HepG2 (cell line): ENCODE measurements at regions not wholly inside any gene's neighbourhood (a gene's known extent, or its start where the extent isn't known, plus 50 kb on each side); places are given as distances from the start of the nearest gene placed in this dataset.

ENCODE experiments used
- CEBPB ChIP-seq: IDR thresholded peaks from 2 replicates; pipeline ENCODE4 v1.6.1; 2011; ENCODE audit warnings: low read depth, low read length, improper control_type of control experiment, borderline replicate concordance
- EP300 ChIP-seq, 3 experiments: sonication (generic) in 1 of 3; formaldehyde crosslinking in 1 of 3; IDR thresholded peaks; 2 replicates each; pipeline versions ENCODE4 v1.5.1 to v1.6.1; 2011 to 2020; ENCODE audit warnings: low read depth in 2 of 3, low read length in 2 of 3, borderline replicate concordance in 1 of 3, improper control_type of control experiment in 1 of 3, mild to moderate bottlenecking in 1 of 3, missing genetic modification reagents in 1 of 3, moderate library complexity in 1 of 3
- JUNB ChIP-seq: sonication (generic); formaldehyde crosslinking; IDR thresholded peaks from 2 replicates; pipeline ENCODE4 v1.8.0; 2022; ENCODE audit warnings: missing genetic modification reagents, mild to moderate bottlenecking, borderline replicate concordance
- KLF13 ChIP-seq: sonication (generic); formaldehyde crosslinking; IDR thresholded peaks from 2 replicates; pipeline ENCODE4 v1.4.0; 2020; ENCODE audit warnings: mild to moderate bottlenecking, missing genetic modification reagents
- KLF15 ChIP-seq: sonication (generic); formaldehyde crosslinking; IDR thresholded peaks from 2 replicates; pipeline ENCODE4 v1.8.1; 2023; ENCODE audit warnings: borderline replicate concordance, mild to moderate bottlenecking, inconsistent platforms, missing genetic modification reagents, mixed read lengths
- RBAK ChIP-seq: sonication (generic); formaldehyde crosslinking; IDR thresholded peaks from 2 replicates; pipeline ENCODE4 v1.5.1; 2020; ENCODE audit warnings: mild to moderate bottlenecking, missing genetic modification reagents
- SP2 ChIP-seq: sonication (generic); formaldehyde crosslinking; IDR thresholded peaks from 2 replicates; pipeline ENCODE4 v1.5.1; 2020; ENCODE audit warnings: mild to moderate bottlenecking, missing genetic modification reagents
- ZSCAN29 ChIP-seq: sonication (generic); formaldehyde crosslinking; conservative IDR thresholded peaks from 2 replicates; pipeline ENCODE4 v1.4.0; 2020; ENCODE audit warnings: mild to moderate bottlenecking, missing genetic modification reagents
- TF ChIP-seq, protein P1 (sequence below): sonication (generic); formaldehyde crosslinking; IDR thresholded peaks from 2 replicates; pipeline ENCODE4 v1.5.0; 2020; ENCODE audit warnings: missing genetic modification reagents
- TF ChIP-seq, protein P2 (sequence below), 2 experiments: IDR thresholded peaks; 2 replicates each; pipeline ENCODE4 v1.6.1; 2011 to 2012; ENCODE audit warnings: low read length in 2 of 2, borderline replicate concordance in 1 of 2, low read depth in 1 of 2, mild to moderate bottlenecking in 1 of 2, moderate library complexity in 1 of 2
- TF ChIP-seq, protein P3 (sequence below): sonication (generic); formaldehyde crosslinking; IDR thresholded peaks from 2 replicates; pipeline ENCODE4 v1.8.1; 2023; ENCODE audit warnings: mild to moderate bottlenecking, missing genetic modification reagents
- TF ChIP-seq, protein P4 (sequence below), 2 experiments: sonication (generic) in 1 of 2; formaldehyde crosslinking in 1 of 2; IDR thresholded peaks; 2 replicates each; pipeline versions ENCODE4 v1.4.0 to v1.6.1; 2016 to 2020; ENCODE audit warnings: borderline replicate concordance in 1 of 2, low read depth in 1 of 2, mild to moderate bottlenecking in 1 of 2, missing genetic modification reagents in 1 of 2
- TF ChIP-seq, protein P5 (sequence below): sonication (generic); formaldehyde crosslinking; IDR thresholded peaks from 2 replicates; pipeline ENCODE4 v1.8.0; 2022; ENCODE audit warnings: mild to moderate bottlenecking, missing genetic modification reagents, moderate library complexity

DNA sequence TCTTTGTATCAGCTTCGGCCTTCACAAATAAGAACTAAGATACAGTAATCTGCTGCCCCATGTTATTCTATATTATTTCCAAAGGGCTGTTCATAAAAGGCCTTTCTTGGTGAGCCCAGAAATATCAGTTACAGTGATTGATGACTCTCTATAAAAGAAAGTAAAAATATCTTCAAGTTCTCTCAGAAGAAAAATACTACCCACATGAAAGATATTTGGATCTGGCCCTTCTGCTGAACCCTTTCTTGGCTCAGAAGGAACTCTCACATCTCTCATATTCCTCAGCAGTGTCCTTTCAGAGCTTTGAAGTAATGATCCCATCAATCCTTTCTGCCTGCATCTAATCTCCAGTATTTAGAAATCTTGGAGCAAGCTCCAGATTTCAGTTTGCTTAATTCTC lies 76.3 kb upstream of the SLITRK1 start:
- TF ChIP-seq, protein P1, sequence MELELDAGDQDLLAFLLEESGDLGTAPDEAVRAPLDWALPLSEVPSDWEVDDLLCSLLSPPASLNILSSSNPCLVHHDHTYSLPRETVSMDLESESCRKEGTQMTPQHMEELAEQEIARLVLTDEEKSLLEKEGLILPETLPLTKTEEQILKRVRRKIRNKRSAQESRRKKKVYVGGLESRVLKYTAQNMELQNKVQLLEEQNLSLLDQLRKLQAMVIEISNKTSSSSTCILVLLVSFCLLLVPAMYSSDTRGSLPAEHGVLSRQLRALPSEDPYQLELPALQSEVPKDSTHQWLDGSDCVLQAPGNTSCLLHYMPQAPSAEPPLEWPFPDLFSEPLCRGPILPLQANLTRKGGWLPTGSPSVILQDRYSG (CRISPR knock-in tag), result no peak
- TF ChIP-seq, protein P2, sequence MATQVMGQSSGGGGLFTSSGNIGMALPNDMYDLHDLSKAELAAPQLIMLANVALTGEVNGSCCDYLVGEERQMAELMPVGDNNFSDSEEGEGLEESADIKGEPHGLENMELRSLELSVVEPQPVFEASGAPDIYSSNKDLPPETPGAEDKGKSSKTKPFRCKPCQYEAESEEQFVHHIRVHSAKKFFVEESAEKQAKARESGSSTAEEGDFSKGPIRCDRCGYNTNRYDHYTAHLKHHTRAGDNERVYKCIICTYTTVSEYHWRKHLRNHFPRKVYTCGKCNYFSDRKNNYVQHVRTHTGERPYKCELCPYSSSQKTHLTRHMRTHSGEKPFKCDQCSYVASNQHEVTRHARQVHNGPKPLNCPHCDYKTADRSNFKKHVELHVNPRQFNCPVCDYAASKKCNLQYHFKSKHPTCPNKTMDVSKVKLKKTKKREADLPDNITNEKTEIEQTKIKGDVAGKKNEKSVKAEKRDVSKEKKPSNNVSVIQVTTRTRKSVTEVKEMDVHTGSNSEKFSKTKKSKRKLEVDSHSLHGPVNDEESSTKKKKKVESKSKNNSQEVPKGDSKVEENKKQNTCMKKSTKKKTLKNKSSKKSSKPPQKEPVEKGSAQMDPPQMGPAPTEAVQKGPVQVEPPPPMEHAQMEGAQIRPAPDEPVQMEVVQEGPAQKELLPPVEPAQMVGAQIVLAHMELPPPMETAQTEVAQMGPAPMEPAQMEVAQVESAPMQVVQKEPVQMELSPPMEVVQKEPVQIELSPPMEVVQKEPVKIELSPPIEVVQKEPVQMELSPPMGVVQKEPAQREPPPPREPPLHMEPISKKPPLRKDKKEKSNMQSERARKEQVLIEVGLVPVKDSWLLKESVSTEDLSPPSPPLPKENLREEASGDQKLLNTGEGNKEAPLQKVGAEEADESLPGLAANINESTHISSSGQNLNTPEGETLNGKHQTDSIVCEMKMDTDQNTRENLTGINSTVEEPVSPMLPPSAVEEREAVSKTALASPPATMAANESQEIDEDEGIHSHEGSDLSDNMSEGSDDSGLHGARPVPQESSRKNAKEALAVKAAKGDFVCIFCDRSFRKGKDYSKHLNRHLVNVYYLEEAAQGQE (IDR thresholded peaks at IDR 0.05; ENCODE audit: borderline replicate concordance in 1 of 2, low read depth in 1 of 2, low read length in 2 of 2), result no peak
- no peak for TF ChIP-seq CEBPB
- no peak for TF ChIP-seq JUNB (CRISPR knock-in tag)
- TF ChIP-seq EP300 (IDR thresholded peaks at IDR 0.05; ENCODE audit: low read depth in 2 of 2, low read length in 2 of 2), result no peak
- TF ChIP-seq EP300 (CRISPR knock-in tag; IDR thresholded peaks at IDR 0.05; ENCODE audit: borderline replicate concordance), result no peak
- no peak for TF ChIP-seq ZSCAN29
- TF ChIP-seq, protein P3, sequence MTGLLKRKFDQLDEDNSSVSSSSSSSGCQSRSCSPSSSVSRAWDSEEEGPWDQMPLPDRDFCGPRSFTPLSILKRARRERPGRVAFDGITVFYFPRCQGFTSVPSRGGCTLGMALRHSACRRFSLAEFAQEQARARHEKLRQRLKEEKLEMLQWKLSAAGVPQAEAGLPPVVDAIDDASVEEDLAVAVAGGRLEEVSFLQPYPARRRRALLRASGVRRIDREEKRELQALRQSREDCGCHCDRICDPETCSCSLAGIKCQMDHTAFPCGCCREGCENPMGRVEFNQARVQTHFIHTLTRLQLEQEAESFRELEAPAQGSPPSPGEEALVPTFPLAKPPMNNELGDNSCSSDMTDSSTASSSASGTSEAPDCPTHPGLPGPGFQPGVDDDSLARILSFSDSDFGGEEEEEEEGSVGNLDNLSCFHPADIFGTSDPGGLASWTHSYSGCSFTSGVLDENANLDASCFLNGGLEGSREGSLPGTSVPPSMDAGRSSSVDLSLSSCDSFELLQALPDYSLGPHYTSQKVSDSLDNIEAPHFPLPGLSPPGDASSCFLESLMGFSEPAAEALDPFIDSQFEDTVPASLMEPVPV (CRISPR knock-in tag), result no peak
- TF ChIP-seq, protein P4, sequence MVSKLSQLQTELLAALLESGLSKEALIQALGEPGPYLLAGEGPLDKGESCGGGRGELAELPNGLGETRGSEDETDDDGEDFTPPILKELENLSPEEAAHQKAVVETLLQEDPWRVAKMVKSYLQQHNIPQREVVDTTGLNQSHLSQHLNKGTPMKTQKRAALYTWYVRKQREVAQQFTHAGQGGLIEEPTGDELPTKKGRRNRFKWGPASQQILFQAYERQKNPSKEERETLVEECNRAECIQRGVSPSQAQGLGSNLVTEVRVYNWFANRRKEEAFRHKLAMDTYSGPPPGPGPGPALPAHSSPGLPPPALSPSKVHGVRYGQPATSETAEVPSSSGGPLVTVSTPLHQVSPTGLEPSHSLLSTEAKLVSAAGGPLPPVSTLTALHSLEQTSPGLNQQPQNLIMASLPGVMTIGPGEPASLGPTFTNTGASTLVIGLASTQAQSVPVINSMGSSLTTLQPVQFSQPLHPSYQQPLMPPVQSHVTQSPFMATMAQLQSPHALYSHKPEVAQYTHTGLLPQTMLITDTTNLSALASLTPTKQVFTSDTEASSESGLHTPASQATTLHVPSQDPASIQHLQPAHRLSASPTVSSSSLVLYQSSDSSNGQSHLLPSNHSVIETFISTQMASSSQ (IDR thresholded peaks at IDR 0.05; ENCODE audit: low read depth), result no peak
- TF ChIP-seq, protein P4 (CRISPR knock-in tag; IDR thresholded peaks at IDR 0.05; ENCODE audit: borderline replicate concordance), result no peak
- no peak for TF ChIP-seq RBAK (CRISPR knock-in tag)
- TF ChIP-seq KLF13 (CRISPR knock-in tag), result no peak
- no peak for TF ChIP-seq KLF15 (CRISPR knock-in tag)
- TF ChIP-seq, protein P5, sequence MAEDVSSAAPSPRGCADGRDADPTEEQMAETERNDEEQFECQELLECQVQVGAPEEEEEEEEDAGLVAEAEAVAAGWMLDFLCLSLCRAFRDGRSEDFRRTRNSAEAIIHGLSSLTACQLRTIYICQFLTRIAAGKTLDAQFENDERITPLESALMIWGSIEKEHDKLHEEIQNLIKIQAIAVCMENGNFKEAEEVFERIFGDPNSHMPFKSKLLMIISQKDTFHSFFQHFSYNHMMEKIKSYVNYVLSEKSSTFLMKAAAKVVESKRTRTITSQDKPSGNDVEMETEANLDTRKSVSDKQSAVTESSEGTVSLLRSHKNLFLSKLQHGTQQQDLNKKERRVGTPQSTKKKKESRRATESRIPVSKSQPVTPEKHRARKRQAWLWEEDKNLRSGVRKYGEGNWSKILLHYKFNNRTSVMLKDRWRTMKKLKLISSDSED (CRISPR knock-in tag), result no peak
- TF ChIP-seq SP2 (CRISPR knock-in tag), result no peak
